Eye (tissue), 1 donor: ENCODE measurements at regions not wholly inside any gene's neighbourhood (a gene's known extent, or its start where the extent isn't known, plus 50 kb on each side); places are given as distances from the start of the nearest gene placed in this dataset.
A peak's percentile ranks its signal among the peaks of the same experiment; 100 is the strongest.

Source experiments
- DNase-seq: peaks from one replicate; pipeline ENCODE4 v3.0.0-alpha.2; 2015

DNA sequence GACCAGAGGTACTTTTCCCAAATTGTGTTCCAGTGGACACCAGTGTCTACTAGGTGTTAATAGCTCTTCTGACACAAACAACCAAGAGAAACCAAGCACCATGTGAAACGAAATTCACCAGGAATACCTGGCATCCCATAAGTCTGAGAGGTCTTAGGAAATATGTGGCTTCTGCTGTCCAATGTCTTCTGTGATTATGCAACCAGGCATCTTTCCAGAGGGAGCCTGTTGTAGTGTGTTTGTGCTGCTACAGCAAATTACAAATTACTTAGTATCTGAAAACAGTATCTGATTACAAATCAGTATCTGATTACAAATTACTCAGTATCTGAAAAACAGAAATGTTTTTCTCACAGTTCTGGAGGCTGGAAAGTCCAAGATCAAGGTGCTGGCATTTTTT lies 133.6 kb upstream of the NPVF start:
- DNase-seq: no peak

DNA sequence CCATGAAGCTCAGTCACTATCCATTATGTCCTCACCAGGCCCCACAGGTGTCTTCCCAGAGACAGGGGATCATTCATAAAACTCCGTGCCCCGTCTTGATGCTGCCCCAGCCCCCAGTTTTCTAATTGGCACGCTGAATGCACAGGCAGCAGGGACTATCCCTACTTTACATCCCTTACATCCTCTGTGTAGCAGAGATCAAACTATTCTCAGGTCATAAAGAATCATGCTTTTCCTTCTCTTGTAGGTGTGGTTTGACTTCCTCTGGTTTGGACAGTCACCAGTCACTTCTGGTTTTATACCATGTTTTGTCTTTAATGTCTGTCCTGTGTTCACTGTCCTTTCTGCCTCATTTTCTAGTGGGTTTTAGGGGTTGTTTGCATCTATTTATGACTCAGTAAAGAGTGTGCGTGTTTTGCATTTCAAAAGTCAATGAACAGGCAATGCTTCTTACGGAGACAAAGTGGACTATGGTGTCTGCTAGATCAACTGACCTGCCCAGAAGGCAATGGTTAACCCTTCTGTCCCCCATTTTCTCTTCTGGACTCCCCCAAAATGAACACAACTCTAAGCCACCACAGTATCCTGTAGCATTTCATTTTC lies 140.4 kb upstream of the NPVF start:
- no peak for DNase-seq

DNA sequence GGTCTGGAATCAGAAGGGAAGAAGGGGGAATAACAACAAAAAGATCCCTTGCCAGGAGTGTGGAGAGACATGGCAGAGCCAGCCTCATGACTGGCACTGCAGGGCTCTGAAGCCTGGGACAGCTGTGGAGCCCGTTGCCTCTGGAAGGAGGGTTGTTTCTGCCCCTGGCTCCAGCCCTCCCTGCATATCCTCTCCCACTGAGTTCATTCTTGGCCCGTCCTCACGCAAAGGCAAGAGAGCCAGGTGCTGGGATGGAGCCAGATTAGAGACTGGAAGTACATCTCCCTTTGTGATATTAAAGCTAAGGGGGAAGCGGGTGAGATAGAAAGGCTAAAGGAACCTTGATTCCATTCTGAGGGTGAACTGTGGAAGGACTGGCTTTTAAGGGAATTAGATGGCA lies 141.5 kb upstream of the NPVF start:
- no peak for DNase-seq

DNA sequence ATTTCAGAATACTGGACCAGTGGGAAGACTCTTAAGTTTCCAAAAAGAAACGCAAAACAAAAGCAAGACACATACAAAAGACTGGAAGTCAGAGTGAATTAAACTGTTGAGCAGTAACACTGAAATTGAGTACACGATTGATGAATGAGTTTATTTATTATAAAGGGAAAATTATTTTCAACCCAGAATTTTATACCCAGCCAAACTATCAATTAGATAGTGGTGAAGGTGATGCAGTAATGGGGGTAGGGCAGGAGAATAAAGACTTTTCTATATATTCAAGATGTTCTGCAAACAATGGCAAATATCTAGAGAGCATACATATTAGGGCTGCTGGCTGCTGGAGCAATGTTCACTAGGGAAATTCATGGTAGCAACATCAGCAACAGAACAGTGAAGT lies 143.7 kb upstream of the NPVF start:
- DNase-seq: no peak

DNA sequence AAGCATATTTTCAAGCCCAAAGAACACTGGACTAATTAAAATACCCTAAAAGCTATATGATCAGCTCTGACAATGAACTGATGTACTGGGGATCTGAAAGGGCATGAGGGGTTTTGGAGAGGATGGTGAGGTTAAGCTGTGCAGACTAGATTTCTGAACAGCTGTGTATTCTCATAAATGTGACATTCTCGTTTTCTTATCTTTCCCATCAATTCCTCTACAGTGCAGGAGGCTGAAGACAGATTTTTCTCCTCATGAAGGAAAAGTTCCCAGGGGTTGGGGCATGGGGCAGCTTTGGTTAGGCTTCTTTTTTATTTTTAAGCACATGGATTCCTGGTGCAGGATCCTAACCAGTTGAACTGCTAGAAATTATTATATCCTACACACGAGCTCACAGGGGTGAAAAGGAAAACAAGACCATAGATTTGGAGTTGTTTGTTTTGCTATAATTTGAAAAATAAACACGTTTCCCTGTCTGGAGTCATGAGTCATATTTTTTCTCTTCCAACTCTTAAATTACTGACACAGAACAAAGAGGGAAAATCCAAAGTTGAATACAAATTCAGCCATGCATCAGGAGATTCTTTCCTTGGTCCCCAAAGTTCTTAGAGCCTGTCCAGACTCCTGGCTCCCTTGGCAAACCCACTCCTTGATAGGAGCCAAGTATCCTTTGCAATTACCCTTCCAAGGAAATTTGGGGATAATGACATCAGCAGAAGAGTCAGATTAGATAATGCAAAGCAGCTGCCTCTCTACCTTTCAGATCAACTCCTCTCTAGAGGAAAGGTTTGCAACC lies 147.7 kb upstream of the NPVF start:
- DNase-seq: no peak

DNA sequence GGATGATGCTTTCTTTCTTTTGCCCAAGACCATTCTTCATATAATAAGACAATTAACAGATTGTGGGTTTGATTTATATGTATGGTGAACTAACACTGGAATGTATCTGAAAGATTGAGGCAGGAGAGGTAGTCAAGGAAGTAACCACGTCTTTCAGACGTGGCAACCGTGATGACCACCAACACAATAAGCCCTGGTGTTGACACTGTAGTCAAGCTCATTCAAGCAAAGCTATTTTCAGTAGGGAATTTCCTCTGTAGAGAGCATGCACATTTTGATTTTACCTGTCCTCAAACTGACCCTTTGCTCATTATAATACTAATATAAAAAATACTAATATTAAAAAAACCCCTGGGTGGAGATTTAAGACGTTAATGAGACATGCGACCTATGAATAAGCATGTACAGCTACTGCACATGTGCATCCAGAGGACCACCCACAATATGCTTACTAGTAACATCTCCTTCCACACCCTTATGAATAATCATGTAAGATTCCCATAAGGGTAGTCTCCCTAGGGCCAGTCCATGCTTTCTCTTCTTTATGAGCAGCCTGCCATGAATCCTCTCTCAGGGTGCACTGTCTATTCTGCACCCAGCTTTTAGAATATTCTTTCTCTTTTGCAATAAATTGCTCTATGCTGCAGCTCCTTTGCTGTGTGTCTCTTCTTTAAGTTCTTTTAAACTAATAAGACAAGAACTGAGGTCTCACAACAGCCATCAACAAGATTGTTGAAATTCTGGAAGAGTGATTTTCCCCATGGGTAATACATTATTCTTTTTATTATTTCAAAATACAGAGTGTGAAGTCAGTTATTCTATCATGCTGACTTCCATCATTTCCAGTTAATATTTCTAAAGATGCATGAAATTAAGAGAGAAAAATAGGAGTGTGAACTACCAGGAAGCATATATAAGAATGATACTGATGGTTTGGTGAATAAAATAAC lies 151.3 kb upstream of the NPVF start:
- DNase-seq: no peak

DNA sequence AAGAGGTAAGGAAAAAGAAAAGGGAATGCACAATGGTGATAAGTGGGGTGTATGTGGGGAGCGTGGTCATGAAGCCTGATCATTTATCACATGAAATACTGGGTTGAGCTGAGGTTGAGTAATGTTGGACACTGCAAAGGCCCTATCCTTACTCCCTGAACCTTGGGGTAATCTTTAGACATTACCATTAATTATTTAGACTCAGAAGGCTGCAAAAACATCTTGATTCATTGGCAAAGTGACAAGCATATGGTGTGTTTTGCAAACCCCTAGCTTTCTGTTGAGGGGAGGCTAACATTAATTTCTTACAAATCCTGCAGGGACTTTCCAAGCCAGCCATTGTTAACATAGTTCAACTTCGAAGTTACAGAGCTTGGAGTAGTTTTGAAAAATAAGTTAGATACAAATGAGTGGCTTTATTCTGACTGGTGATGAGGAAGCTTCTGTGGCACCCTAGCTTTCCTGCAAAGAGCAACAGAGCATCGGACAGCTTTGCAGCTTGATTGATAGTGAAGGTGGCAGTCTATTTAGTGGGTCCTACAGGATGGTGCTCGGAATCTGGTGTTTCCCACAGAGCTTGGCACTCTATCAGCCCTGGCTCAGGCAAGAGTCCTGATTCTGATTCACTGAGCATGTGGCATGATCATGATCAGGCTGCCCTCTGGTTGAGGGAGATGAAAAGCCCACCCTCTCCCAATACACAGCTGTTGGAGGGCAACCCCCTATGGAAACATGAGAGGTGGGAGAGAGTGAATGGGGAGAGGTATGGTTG lies 153.7 kb upstream of the NPVF start:
- peak; percentile 50 for DNase-seq

DNA sequence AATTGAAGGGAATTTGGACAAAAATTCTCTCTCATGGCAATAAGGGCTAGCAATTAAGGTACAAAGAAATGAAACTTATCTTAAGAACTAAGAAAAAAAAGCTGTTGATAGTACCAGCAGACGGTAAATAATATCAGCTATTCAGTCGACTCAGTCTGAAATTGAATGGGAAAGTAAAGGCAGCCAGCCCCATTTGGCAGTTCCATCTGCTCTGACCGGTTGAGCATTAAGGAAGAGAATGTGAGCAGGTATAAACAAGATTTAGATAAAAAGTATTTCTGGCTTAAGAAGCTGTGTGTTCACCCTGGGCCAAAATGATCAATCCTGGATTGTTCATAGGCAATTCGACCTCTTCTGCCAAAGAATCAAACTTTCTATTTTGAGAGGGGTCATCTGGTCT lies 154.6 kb upstream of the NPVF start:
- no peak for DNase-seq

DNA sequence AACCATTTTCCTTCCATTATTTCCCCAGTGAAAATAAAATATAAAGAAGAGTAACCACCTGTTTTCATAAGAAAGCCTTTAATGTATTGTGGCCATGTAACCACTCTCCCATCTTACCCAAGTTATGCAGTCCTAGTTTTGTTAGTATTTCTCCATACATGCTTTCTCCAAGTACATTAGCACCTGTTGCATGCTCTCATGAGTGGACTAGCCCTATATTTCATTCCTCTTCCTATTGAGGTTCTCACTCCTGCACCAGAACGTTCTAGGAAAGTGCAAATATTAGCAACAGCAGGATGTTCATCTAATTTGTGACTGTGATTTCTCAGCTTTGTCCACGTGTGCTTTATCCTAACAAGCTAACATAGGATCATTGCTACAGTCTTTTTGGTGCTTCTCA lies 155.1 kb upstream of the NPVF start:
- no peak for DNase-seq

DNA sequence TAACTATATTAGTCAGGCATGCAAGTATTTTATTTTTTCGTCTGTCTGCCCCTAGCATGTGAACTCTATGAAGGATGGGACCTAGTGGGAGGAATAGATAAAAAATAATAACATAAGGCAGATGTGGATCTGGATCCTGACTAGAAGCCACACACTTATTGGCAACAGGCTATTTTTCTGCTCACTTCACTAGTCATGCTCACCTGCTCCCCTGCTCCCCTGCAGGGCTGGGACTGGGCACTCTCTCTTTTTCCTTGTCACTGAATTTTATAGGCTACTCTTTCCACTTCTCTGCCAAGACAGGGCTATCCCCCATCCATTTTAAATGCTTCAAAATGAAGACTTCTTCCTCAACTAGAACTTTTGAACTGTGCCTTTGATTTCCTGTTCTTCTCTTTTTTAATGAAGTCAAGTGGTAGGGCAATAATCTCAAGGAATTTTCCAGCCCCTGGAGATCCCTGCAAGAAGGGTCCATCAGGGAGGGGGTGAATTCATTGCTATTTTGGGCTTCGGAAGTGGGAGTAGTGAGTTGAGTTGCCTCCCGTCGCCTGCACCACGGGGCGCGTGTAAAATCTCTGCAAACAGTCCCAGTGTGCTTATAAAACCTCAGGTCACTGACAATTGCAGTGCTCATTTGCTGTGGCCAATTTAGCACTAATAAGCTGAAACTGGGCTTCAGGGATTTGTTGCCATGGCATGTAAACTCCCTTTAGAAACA lies 156.7 kb upstream of the NPVF start:
- DNase-seq: peak; percentile 37

DNA sequence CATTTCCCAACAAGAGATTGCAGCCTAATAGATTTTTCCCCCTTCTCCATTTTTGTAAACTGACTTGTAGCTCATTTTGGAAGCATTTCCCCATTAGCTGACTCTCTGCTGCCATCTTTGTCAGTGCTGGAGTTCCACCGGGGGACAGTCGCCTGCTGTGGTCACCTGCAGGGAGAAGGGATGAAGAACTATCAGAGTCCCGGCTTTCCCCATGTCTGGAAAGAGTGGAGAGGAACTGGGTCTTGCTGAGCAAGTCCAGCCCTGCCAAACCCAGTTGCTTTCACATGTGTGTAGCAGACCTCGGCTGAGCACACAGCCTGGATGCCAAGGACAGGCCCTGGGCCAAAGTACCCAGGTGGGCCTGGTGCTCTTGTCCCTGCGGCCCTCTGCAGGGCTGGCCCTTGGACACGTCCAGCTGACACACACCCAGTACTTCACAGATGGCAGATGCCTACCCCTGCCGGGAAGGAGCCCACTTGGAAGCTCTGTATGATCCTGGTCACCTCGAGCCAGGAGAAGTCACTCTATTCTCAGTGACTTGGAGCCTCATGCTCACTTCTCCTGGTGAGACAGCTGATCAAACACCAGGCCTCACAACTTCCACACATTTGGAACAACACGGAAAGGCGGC lies 157.3 kb upstream of the NPVF start:
- no peak for DNase-seq

DNA sequence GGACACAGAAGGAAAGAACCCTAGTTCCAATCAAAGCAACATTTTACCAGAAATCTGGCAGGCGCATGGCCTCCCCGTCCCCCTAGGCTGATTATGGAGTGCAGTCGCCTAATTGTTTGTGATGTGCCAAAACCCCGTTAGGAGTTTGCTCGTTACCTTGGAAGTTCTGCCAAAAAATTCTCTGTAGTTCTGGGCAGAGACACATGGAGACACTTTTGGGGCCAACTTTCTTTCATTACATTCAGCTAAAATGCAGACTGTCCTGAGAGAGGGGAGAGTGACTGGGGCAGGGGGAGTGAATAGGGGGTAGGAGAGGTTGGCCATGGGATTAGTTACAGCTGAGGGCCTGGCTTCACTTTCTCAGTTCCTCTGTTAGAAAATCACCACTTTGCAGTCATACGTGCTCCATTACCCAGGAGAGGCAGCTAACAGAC lies 158.0 kb upstream of the NPVF start:
- peak; percentile 64 for DNase-seq

DNA sequence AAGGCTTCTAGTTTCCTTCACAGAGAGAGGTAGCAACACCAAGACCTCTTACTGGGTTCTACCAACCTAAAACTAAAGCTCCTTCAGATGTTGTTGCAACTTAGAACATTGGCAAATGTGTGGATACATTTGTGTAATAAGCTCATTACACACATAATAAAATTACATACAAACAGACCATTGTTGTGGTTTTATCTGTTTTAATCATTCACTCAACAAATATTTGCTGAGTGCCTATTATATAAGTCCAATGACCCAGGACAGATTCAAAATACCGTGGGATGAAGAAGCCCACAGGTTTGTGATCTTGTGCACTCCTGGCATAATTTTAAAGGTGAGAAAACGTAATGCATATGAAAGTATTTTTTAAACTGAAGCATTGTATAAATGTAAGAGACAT lies 160.4 kb upstream of the NPVF start:
- DNase-seq: no peak

DNA sequence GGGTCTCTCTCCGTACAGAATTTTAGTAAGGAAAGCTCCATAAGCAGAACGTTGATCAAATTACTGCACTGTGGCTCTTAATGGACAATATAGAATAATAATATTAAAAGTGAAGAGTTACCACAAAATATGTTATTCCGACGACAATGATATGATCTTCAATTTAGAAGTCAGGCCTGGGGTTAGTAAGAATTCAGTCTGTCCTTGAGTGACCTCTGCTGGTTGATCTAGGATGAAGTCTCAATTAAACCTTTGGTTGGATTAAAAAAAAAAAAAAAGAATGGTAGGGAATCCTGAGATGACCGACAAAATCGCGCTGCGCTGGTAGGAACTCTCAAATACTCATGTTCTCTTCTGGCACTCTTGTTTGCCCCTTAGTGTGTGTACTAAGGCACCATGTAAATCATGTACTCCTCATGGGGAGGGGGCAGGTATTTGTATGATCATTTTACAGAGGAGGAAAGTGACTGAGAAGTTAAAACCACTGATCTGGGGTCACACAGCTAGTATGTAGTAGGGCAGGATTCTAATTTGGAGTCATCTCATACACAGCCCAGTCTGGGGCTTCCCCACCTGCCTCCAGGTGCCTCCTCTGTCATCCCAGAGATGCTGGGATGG lies 161.3 kb upstream of the NPVF start:
- DNase-seq: peak; percentile 87

DNA sequence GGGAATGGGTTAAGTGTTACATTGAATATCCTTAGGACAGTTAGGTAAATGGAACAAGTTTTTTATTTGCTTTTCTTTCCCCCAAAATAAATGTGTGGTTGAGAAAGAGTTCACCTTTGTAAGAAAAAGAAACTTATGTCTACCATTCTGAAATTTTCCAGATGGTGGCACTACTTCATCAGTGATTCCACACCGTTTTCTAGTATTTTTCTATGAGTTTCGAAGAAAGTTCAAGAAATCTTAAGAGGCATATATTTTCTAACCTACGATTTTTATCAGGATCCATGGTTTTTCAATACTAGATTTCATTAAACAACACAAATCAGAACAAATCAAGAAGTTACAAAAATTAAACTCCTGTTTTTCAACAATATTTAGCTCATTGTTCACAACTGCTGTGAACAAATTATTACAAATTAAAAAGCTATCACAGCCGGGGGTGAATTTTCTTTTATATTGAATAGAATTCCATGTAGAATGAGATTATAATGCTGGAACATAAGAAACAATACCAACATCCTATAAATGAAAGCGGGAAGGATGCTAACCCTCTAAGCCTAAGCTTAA lies 163.1 kb upstream of the NPVF start:
- DNase-seq: peak; percentile 78

DNA sequence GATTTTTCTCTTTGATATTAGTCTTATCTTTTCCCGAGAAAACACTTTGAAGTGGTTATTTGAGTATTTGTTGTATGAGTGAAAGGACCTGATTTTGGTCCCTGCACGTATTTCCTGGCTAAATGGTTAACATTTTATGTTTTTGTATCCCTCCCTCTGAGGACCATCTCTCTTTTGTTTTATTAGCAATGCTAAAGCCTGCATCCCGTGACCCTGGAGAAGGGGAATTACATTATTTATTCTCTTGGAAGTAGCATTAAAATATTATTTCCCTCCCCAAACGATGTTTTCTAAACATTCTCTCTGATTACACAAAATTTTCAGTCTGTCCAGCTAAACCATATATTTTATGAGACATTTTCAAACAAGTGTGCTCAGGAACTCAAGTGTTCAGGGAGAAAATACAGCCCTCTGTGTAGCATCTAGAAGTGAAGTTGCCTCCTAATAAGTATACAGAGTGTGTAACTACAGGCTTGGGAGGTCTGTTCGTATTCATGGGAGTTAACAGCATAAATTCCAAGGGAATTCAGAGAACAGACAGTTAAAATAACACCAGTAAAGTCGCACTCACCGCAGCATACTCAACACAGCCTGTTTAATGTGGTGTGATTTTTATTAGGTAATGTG lies 163.8 kb upstream of the NPVF start:
- DNase-seq: no peak

DNA sequence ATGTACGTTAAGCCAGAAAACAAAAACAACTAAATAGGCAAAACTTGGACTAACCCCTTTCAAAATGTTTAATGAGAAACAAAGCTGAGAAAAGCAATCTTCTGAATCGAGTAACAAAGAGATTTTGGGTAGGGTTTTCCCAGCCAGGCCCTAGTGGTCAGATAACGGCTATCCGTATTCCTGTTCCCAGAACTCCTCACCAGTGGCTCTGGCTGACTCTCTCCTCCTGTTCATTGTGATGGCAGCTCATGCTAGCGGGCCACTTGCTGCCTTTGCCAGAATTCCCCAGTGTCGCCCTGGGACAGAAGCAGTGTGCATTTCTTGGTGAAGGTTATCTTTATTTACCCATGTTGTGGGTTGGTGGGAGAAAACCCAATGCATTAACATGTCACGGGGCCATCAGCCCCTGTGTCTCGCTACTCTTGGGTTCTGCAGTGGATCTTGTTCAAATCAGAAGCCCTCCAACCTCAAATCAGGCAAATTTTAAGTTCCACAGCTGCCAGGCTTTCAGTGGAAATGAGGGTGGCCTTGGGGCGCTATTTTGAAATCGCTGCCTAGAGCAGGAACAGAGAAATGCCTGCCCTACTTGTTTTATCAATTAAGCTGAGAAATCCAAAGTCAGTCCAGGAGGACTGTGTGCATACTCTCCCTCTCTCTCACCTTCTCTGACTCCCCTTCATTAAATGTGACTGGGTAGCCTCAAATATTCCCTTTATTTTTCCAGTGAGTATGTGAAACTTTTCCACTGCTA lies 164.5 kb upstream of the NPVF start:
- no peak for DNase-seq

DNA sequence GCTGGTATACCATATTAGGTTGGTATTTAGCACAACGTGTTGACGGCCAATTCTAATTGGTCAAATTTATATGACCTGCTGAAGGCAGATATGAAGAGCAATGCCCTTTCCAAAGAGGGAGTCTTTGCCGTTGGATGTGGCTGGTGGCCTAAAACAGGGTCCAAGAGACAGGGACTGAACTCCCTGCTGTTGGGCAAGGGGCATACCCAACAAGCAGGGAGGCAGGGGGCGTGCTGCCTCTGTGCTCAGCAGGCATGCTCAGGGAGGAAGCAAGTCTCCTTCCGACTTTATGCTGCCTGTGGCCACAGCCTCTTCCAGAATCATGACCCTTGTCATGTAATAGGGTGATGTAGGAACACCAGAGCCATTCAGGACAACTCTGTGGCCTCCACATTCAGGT lies 167.7 kb upstream of the NPVF start:
- no peak for DNase-seq

DNA sequence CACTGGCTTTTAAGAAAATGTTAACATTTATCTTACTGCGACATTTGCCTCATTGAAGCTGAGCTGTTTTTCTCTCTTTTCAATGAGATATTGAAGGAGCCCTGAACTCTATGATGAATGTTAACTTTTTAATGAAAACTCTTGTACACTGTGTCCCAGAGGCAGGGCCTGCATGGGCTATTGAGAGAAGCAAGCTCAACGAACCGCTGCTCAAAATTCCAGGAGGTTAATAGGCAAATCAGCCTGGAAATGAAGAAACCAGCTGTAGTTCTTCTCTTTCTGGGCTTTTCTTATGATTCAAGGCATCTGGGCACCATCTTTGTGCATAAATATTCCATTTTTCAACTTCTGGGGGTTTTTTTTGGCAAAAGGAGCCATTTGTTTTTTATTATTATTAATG lies 168.4 kb upstream of the NPVF start:
- DNase-seq: no peak

DNA sequence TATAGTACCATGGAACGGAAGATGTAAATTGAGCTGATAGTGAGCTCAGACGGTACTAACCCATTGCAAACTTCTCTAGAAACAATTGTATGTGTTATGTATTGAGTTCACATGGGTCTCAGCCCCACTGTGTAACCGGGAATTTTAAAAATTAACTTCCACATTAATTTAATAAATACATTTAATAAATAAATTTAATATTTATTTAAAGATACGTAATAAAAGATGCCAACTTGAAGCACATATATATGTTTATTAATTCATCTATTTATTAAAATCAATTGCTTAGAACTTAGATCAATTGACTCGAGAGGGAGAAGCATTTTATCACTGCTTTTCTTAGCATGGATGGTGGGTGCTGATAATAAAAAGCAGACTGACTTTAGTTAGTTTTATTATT lies 170.1 kb upstream of the NPVF start:
- DNase-seq: no peak
